ENCODE measurements at regions not wholly inside any gene's neighbourhood (a gene's known extent, or its start where the extent isn't known, plus 50 kb on each side); places are given as distances from the start of the nearest gene placed in this dataset.

DNA sequence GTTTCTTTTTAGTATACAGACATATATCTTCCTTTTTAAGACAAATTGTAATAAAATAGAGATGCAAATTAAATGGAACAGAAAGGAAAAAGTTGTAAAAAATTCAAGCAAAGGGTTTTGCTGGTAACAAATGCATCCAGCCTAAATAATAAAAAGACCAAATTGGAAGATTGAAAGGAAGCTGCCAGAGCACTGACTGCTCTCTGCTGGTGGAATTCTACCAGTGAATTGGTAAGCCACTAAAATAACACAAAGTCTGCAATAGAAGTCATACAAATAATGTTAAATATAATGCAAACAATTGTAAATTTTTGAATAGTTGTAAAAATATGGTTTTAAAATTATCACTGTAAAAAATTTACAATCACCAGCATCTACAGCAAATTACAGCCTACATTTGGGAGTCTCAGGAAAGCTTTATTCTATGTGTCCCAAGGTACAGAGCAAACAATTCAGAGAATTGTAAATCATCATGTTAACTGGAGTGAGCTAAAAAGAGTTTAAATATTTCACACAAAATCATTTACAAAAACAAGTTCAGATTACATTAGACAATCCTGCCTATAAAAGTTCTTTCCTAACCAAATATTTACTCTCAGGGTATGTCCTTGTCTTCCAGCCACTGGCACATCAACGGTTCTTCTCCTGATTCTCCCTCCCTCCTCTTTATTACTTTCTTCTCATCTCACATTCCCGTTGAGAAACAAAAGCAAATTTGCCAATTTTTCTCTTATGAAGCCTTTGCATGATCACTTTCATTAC is 1322.5 kb downstream of the PCDH7 start:
- no peak for DNase-seq (ENCODE audit: low read depth in 1 of 2, low spot score in 2 of 2)
- CTCF ChIA-PET (ENCODE audit: partially characterized antibody) = interaction anchor here (0.7 to 1.2 kb wide), 2 partner anchors 18 to 251 kb away, joined by 3 read pairs; no protein-coding TSS in a partner anchor
- FAIRE-seq = no peak

More for the DNA sequence above, 1322.5 kb downstream of the PCDH7 start:
- H3K9ac ChIP-seq (replicated peaks in 1 of 4; ENCODE audit: extremely low read depth in 1 of 4, low read depth in 3 of 4, low read length in 3 of 4) = no peak overlapping the region
- no peaks in the 10 kb centered on the region for H3K27me3 ChIP-seq (replicated peaks in 1 of 4; ENCODE audit: control insufficient read depth in 3 of 4, extremely low read depth in 1 of 4, insufficient read depth in 3 of 4, low read length in 3 of 4)
- POLR2A ChIA-PET (ENCODE audit: partially characterized antibody) = no interaction called here
- no peak overlapping the region for H3K18ac ChIP-seq (ENCODE audit: extremely low read depth, low read length)
- no peak overlapping the region for H3K27ac ChIP-seq (ENCODE audit: low read depth, low read length)
- no peak overlapping the region for H4K91ac ChIP-seq (replicated peaks; ENCODE audit: insufficient read length, low read length)
- no peak overlapping the region for H3K56ac ChIP-seq (replicated peaks; ENCODE audit: insufficient read length, low read depth, low read length)
- no peak overlapping the region for H2BK120ac ChIP-seq (replicated peaks; ENCODE audit: low read depth, low read length)
- H3K79me2 ChIP-seq (ENCODE audit: control insufficient read depth in 1 of 2, insufficient read depth in 2 of 2, low read length in 2 of 2) = no peaks in the 10 kb centered on the region
- no peak overlapping the region for H2AK5ac ChIP-seq (ENCODE audit: low read depth, low read length)
- no peaks in the 10 kb centered on the region for H4K20me1 ChIP-seq (replicated peaks in 1 of 2; ENCODE audit: control insufficient read depth in 1 of 2, insufficient read depth in 2 of 2, low read length in 2 of 2)
- no peak overlapping the region for H2BK12ac ChIP-seq (ENCODE audit: low read depth, low read length)
- no peaks in the 10 kb centered on the region for H3K36me3 ChIP-seq (ENCODE audit: control insufficient read depth in 2 of 4, insufficient read depth in 4 of 4, low read length in 3 of 4)
- H3K4me2 ChIP-seq (ENCODE audit: insufficient read depth in 1 of 2, low read depth in 2 of 2, low read length in 2 of 2) = no peak overlapping the region
- H3K4me3 ChIP-seq (ENCODE audit: extremely low read depth in 1 of 4, insufficient read depth in 2 of 4, low read depth in 3 of 4, low read length in 4 of 4) = no peak overlapping the region
- no peak overlapping the region for H2BK20ac ChIP-seq (ENCODE audit: low read length)
- peak; percentile 20 to 29; a peak in 2 of 4 replicates for TF ChIP-seq RAD21 (IDR thresholded peaks at IDR 0.05 in 1 of 2, conservative IDR thresholded peaks at IDR 0.05 in 1 of 2; ENCODE audit: low read depth in 2 of 2, low read length in 2 of 2)
- no peak for TF ChIP-seq JUND (IDR thresholded peaks at IDR 0.05; ENCODE audit: low read length)
- no peaks in the 10 kb centered on the region for H3K23me2 ChIP-seq (ENCODE audit: low read depth, low read length)
- no peak overlapping the region for H2BK5ac ChIP-seq (ENCODE audit: low read depth, low read length)
- H3K4ac ChIP-seq (replicated peaks; ENCODE audit: insufficient read length, low read depth, low read length) = no peak overlapping the region
- no peaks in the 10 kb centered on the region for H3K4me1 ChIP-seq (replicated peaks in 1 of 4; ENCODE audit: control insufficient read depth in 3 of 4, insufficient read depth in 4 of 4, low read length in 3 of 4)
- no peaks in the 10 kb centered on the region for H3K79me1 ChIP-seq (ENCODE audit: low read depth, low read length)
- no peak overlapping the region for H4K8ac ChIP-seq (ENCODE audit: extremely low read depth, insufficient read depth, low read length)
- H3K9me3 ChIP-seq (ENCODE audit: insufficient read depth in 2 of 2, low read depth in 1 of 2, low read length in 1 of 2) = no peaks in the 10 kb centered on the region
- 87% methylated on average over 2 of the region's 2 CpGs; no CpG with 5 or more reads in 1 of the 2 experiments for WGBS, 2 experiments (ENCODE audit: extremely low coverage in 1 of 2, insufficient coverage in 1 of 2, insufficient read length in 1 of 2, insufficient replicate concordance in 2 of 2, low coverage in 1 of 2, low lambda C conversion rate in 2 of 2, missing lambda C conversion rate in 1 of 2)
- no peak overlapping the region for H3K14ac ChIP-seq (ENCODE audit: insufficient read length)
- no peak overlapping the region for H2AFZ ChIP-seq (ENCODE audit: low read length)
- H2BK15ac ChIP-seq (ENCODE audit: low read length) = no peak overlapping the region
- H3K23ac ChIP-seq (ENCODE audit: insufficient read length) = no peak overlapping the region
- H4K5ac ChIP-seq (ENCODE audit: insufficient read length, low read depth, low read length) = no peak overlapping the region
